Esophagus squamous epithelium (tissue), 4 donors: ENCODE measurements at regions not wholly inside any gene's neighbourhood (a gene's known extent, or its start where the extent isn't known, plus 50 kb on each side); places are given as distances from the start of the nearest gene placed in this dataset.

Experiments used
- CTCF ChIP-seq, 6 experiments: fragments of 450-650 bp in 4 of 6; fragments of 200-600 bp in 2 of 6; sonication (generic) in 2 of 6; IDR thresholded peaks; one replicate each; pipeline ENCODE4 v1.5.1; 2016 to 2019; ENCODE audit warnings: antibody characterized with exemption in 6 of 6, mild to moderate bottlenecking in 4 of 6, moderate library complexity in 4 of 6
- POLR2A ChIP-seq, 4 donors: fragments of 450-650 bp; IDR thresholded peaks; one replicate each; pipeline ENCODE4 v1.6.1; 2017; ENCODE audit warnings: antibody characterized with exemption in 4 of 4, mild to moderate bottlenecking in 4 of 4, moderate library complexity in 3 of 4

- no peak for TF ChIP-seq CTCF (IDR thresholded peaks at IDR 0.05)
- no peak for TF ChIP-seq POLR2A (IDR thresholded peaks at IDR 0.05)
Observed at GRCh38 chr9:86642721-86643120, 288.5 kb upstream of the TUT7 start.
